ENCODE measurements at regions not wholly inside any gene's neighbourhood (a gene's known extent, or its start where the extent isn't known, plus 50 kb on each side); places are given as distances from the start of the nearest gene placed in this dataset.
A peak's percentile ranks its signal among the peaks of the same experiment; 100 is the strongest.

DNA sequence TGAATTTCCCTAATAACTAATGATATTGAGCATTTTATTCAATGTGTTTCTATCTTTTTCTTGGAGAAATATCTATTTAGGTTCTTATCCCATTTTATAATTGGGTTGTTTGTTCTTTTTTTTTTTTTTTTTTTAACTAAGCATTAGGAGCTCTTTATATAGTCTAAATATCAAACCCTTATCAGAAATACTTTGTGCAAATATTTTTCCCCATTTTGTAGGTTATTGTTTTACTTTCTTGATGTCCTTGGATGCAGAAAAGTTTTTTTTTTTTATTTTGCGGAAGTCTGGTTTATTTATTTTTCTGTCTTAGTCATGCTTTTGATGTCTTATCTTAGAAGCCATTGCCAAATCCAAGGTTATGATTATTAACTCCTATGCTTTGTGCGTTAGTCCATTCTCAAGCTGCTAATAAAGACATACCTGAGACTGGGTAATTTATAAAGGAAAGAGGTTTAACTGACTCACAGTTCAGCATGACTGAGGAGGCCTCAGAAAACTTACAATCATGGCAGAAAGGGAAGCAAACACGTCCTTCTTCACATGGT lies 434.3 kb upstream of the TBX3 start:
- WGBS, 2 donors, result 39 to 54% methylated on average over 3 of the region's 3 CpGs
- Histone ChIP-seq H3K36me3 (ENCODE audit: control insufficient read depth in 1 of 2, insufficient read depth in 2 of 2, low read length in 1 of 2) (no peaks in the 10 kb centered on the region), H3K4me3 (ENCODE audit: low read length in 2 of 2) (no peak overlapping the region), H3K27ac (ENCODE audit: low read depth in 1 of 2, low read length in 2 of 2) (no peak overlapping the region), H3K9me3 (ENCODE audit: control insufficient read depth, low read length) (no peaks in the 10 kb centered on the region), H3K4me1 (ENCODE audit: control insufficient read depth in 1 of 2, insufficient read depth in 2 of 2, low read length in 2 of 2) (no peaks in the 10 kb centered on the region), H3K27me3 (ENCODE audit: control insufficient read depth in 1 of 2, insufficient read depth in 2 of 2, low read length in 1 of 2) (no peaks in the 10 kb centered on the region)
- no peak for DNase-seq
- no peak for ATAC-seq (ENCODE audit: low FRiP score)
- intact Hi-C loops (cut with DNase I), result no loop called here

GRCh38 chr12:115114140-115114539 lies 430.2 kb upstream of the TBX3 start:
- H3K36me3 ChIP-seq (ENCODE audit: control insufficient read depth in 1 of 2, insufficient read depth in 2 of 2, low read length in 1 of 2), result no peaks in the 10 kb centered on the region
- H3K27me3 ChIP-seq (ENCODE audit: control insufficient read depth in 1 of 2, insufficient read depth in 2 of 2, low read length in 1 of 2), result no peaks in the 10 kb centered on the region
- no peak overlapping the region for H3K4me3 ChIP-seq (ENCODE audit: low read length in 2 of 2)
- H3K9me3 ChIP-seq (ENCODE audit: control insufficient read depth, low read length), result no peaks in the 10 kb centered on the region
- WGBS, 2 donors, result 75% methylated on average over 3 of the region's 3 CpGs
- H3K27ac ChIP-seq (ENCODE audit: low read depth in 1 of 2, low read length in 2 of 2), result no peak overlapping the region
- ATAC-seq (ENCODE audit: low FRiP score), result no peak
- no peak for DNase-seq
- intact Hi-C loops (cut with DNase I), result no loop called here
- no peaks in the 10 kb centered on the region for H3K4me1 ChIP-seq (ENCODE audit: control insufficient read depth in 1 of 2, insufficient read depth in 2 of 2, low read length in 2 of 2)

GRCh38 chr12:115109863-115110262 lies 425.9 kb upstream of the TBX3 start:
- no peaks in the 10 kb centered on the region for H3K9me3 ChIP-seq (ENCODE audit: control insufficient read depth, low read length)
- WGBS, 2 donors, result 93 to 98% methylated on average over 3 of the region's 3 CpGs
- ATAC-seq (ENCODE audit: low FRiP score) (no peak), DNase-seq (no peak)
- peaks cover 0 to 3% of the 10 kb centered on the region in 2 donors for H3K27me3 ChIP-seq (ENCODE audit: control insufficient read depth in 1 of 2, insufficient read depth in 2 of 2, low read length in 1 of 2)
- H3K4me3 ChIP-seq (ENCODE audit: low read length in 2 of 2), result no peak overlapping the region
- no peak overlapping the region for H3K27ac ChIP-seq (ENCODE audit: low read depth in 1 of 2, low read length in 2 of 2)
- no peaks in the 10 kb centered on the region for H3K36me3 ChIP-seq (ENCODE audit: control insufficient read depth in 1 of 2, insufficient read depth in 2 of 2, low read length in 1 of 2)
- intact Hi-C loops (cut with DNase I), result no loop called here
- H3K4me1 ChIP-seq (ENCODE audit: control insufficient read depth in 1 of 2, insufficient read depth in 2 of 2, low read length in 2 of 2), result no peaks in the 10 kb centered on the region

DNA sequence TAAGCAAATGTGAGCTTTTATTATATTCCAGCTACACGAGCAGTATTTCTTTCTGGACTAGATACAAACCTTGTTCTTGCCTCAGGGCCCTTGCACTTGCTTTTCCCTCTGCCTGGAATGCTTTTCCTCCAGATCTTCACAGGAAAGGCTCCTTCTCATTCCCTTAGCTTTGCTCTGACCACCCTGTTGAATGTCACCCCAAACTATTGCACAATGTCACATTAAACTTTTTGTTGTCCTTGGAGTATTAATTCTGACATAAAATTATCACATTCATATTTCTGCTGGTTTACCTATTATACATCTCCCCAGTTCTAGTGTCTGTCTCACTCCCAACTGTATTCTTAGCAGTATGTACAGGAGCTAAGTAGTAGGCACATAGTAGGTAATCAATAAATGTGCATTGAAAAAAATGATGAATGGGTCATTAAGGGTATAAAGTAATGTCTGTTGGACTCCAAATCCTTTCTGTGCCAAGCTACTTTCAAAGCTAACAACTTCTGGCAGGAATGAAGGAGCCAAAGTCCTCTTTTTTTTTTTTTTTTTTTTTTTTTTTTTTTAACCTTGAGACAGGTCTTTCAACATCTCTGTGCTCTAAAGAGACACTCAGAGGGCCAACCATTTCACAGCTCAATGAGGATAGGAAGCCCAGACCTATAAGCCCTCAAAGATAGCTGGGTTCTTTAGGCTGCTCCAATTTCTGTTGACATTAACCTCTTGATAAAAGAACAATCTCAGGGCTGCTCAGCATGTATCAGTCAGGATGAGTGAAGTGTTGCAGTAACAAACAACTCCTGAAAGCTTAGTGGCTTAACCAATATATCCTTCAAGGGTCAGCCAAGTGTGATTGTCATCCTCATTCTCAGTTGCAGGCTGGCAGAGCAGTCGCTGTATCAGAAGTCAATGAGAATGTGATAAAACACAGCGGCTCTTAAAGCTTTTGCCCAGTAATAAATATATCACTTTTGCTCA lies 424.4 kb upstream of the TBX3 start:
- Histone ChIP-seq H3K36me3 (ENCODE audit: control insufficient read depth in 1 of 2, insufficient read depth in 2 of 2, low read length in 1 of 2) (no peaks in the 10 kb centered on the region), H3K4me3 (ENCODE audit: low read length in 2 of 2) (peak overlapping the region in 1 of 2 donors; percentile 8), H3K27ac (ENCODE audit: low read depth in 1 of 2, low read length in 2 of 2) (no peak overlapping the region), H3K4me1 (ENCODE audit: control insufficient read depth in 1 of 2, insufficient read depth in 2 of 2, low read length in 2 of 2) (no peaks in the 10 kb centered on the region), H3K27me3 (ENCODE audit: control insufficient read depth in 1 of 2, insufficient read depth in 2 of 2, low read length in 1 of 2) (peaks cover 0 to 3% of the 10 kb centered on the region in 2 donors), H3K9me3 (ENCODE audit: control insufficient read depth, low read length) (peaks cover 2% of the 10 kb centered on the region)
- WGBS, 2 donors, result 85 to 89% methylated on average over 3 of the region's 3 CpGs
- no peak for DNase-seq
- intact Hi-C loops (cut with DNase I), result no loop called here
- ATAC-seq (ENCODE audit: low FRiP score), result no peak

- no peaks in the 10 kb centered on the region for H3K36me3 ChIP-seq (ENCODE audit: control insufficient read depth in 1 of 2, insufficient read depth in 2 of 2, low read length in 1 of 2)
- WGBS, 2 donors, result 35 to 40% methylated on average over 10 of the region's 10 CpGs
- no peaks in the 10 kb centered on the region for H3K4me1 ChIP-seq (ENCODE audit: control insufficient read depth in 1 of 2, insufficient read depth in 2 of 2, low read length in 2 of 2)
- no peak overlapping the region for H3K4me3 ChIP-seq (ENCODE audit: low read length in 2 of 2)
- H3K9me3 ChIP-seq (ENCODE audit: control insufficient read depth, low read length), result peaks cover 2% of the 10 kb centered on the region
- intact Hi-C loops (cut with DNase I), result no loop called here
- peaks cover 0 to 3% of the 10 kb centered on the region in 2 donors for H3K27me3 ChIP-seq (ENCODE audit: control insufficient read depth in 1 of 2, insufficient read depth in 2 of 2, low read length in 1 of 2)
- no peak overlapping the region for H3K27ac ChIP-seq (ENCODE audit: low read depth in 1 of 2, low read length in 2 of 2)
- DNase-seq (no peak), ATAC-seq (ENCODE audit: low FRiP score) (no peak)
Observed at GRCh38 chr12:115103884-115104883, 420.2 kb upstream of the TBX3 start.

GRCh38 chr12:115102450-115102849 lies 418.5 kb upstream of the TBX3 start:
- no peak for ATAC-seq (ENCODE audit: low FRiP score)
- WGBS, 2 donors, result 81 to 83% methylated on average over 5 of the region's 5 CpGs

GRCh38 chr12:115101520-115101919 lies 417.5 kb upstream of the TBX3 start:
- no peak for DNase-seq
- H3K36me3 ChIP-seq (ENCODE audit: control insufficient read depth in 1 of 2, insufficient read depth in 2 of 2, low read length in 1 of 2), result no peaks in the 10 kb centered on the region
- intact Hi-C loops (cut with DNase I), result no loop called here

More at GRCh38 chr12:115102450-115102849, 418.5 kb upstream of the TBX3 start:
- Histone ChIP-seq H3K27ac (ENCODE audit: low read depth in 1 of 2, low read length in 2 of 2) (no peak overlapping the region), H3K4me1 (ENCODE audit: control insufficient read depth in 1 of 2, insufficient read depth in 2 of 2, low read length in 2 of 2) (no peaks in the 10 kb centered on the region), H3K9me3 (ENCODE audit: control insufficient read depth, low read length) (peaks cover 3% of the 10 kb centered on the region), H3K36me3 (ENCODE audit: control insufficient read depth in 1 of 2, insufficient read depth in 2 of 2, low read length in 1 of 2) (no peaks in the 10 kb centered on the region), H3K4me3 (ENCODE audit: low read length in 2 of 2) (no peak overlapping the region), H3K27me3 (ENCODE audit: control insufficient read depth in 1 of 2, insufficient read depth in 2 of 2, low read length in 1 of 2) (peaks cover 0 to 3% of the 10 kb centered on the region in 2 donors)
- intact Hi-C loops (cut with DNase I), result no loop called here
- DNase-seq, result no peak

GRCh38 chr12:115097416-115097815 lies 413.4 kb upstream of the TBX3 start:
- intact Hi-C loops (cut with DNase I), result no loop called here
- H3K36me3 ChIP-seq (ENCODE audit: control insufficient read depth in 1 of 2, insufficient read depth in 2 of 2, low read length in 1 of 2), result no peaks in the 10 kb centered on the region
- no peak overlapping the region for H3K27ac ChIP-seq (ENCODE audit: low read depth in 1 of 2, low read length in 2 of 2)
- ATAC-seq (ENCODE audit: low FRiP score) (peak; percentile 56), DNase-seq (no peak)
- no peak overlapping the region for H3K4me3 ChIP-seq (ENCODE audit: low read length in 2 of 2)
- 69 to 75% methylated on average over 5 of the region's 5 CpGs for WGBS, 2 donors
- H3K4me1 ChIP-seq (ENCODE audit: control insufficient read depth in 1 of 2, insufficient read depth in 2 of 2, low read length in 2 of 2), result no peaks in the 10 kb centered on the region
- H3K9me3 ChIP-seq (ENCODE audit: control insufficient read depth, low read length), result peaks cover 3% of the 10 kb centered on the region
- H3K27me3 ChIP-seq (ENCODE audit: control insufficient read depth in 1 of 2, insufficient read depth in 2 of 2, low read length in 1 of 2), result no peaks in the 10 kb centered on the region

More at GRCh38 chr12:115101520-115101919, 417.5 kb upstream of the TBX3 start:
- Histone ChIP-seq H3K4me3 (ENCODE audit: low read length in 2 of 2) (no peak overlapping the region), H3K27me3 (ENCODE audit: control insufficient read depth in 1 of 2, insufficient read depth in 2 of 2, low read length in 1 of 2) (peaks cover 0 to 3% of the 10 kb centered on the region in 2 donors), H3K9me3 (ENCODE audit: control insufficient read depth, low read length) (peaks cover 4% of the 10 kb centered on the region), H3K4me1 (ENCODE audit: control insufficient read depth in 1 of 2, insufficient read depth in 2 of 2, low read length in 2 of 2) (no peaks in the 10 kb centered on the region), H3K27ac (ENCODE audit: low read depth in 1 of 2, low read length in 2 of 2) (no peak overlapping the region)
- WGBS, 2 donors, result 76 to 81% methylated on average over 1 of the region's 1 CpG
- no peak for ATAC-seq (ENCODE audit: low FRiP score)

Measured in aorta (tissue), 5 donors.